ENCODE measurements at regions not wholly inside any gene's neighbourhood (a gene's known extent, or its start where the extent isn't known, plus 50 kb on each side); places are given as distances from the start of the nearest gene placed in this dataset.
"Not testable (repeated sequence)": the region's sequence is repeated elsewhere in the genome, so short reads cannot be mapped to it uniquely, and the experiment has no call there.

- H3K36me3 Mint-ChIP-seq, result peaks cover 12% of the 10 kb centered on the region
- ATAC-seq; H3K4me3 Mint-ChIP-seq; CTCF ChIA-PET; H3K27me3 Mint-ChIP-seq (ENCODE audit: low read depth); DNase-seq (ENCODE audit: low spot score); POLR2A ChIA-PET: not testable (repeated sequence)
- TF ChIP-seq MAX (CRISPR knock-in tag; IDR thresholded peaks at IDR 0.05) (peak; percentile 34; the same call in 1 of the 2 replicates), USF2 (CRISPR knock-in tag; IDR thresholded peaks at IDR 0.05) (0 out of 2 replicates have a peak, but pooled peaks have one; percentile 12)
- peaks cover 31% of the 10 kb centered on the region for H3K4me1 Mint-ChIP-seq
- peak overlapping the region; percentile 87 for H3K27ac Mint-ChIP-seq
- H3K9me3 Mint-ChIP-seq, result peaks cover 22% of the 10 kb centered on the region
Observed at GRCh38 chr2:193142467-193142866, 947.7 kb upstream of the TMEFF2 start.

GRCh38 chr2:193141998-193142397, 947.3 kb upstream of the TMEFF2 start:
- peaks cover 20% of the 10 kb centered on the region for H3K9me3 Mint-ChIP-seq
- ChIA-PET POLR2A (no interaction called here), CTCF (no interaction called here)
- H3K36me3 Mint-ChIP-seq, result peaks cover 12% of the 10 kb centered on the region
- TF ChIP-seq IRF1 (CRISPR knock-in tag; IDR thresholded peaks at IDR 0.05) (no peak), FOXK1 (CRISPR knock-in tag; IDR thresholded peaks at IDR 0.05) (no peak), TP53 (CRISPR knock-in tag; IDR thresholded peaks at IDR 0.05) (no peak), AR (CRISPR knock-in tag; IDR thresholded peaks at IDR 0.05) (no peak), ZNF138 (CRISPR knock-in tag; conservative IDR thresholded peaks at IDR 0.05) (no peak), MAX (CRISPR knock-in tag; IDR thresholded peaks at IDR 0.05) (no peak), EMX1 (CRISPR knock-in tag; IDR thresholded peaks at IDR 0.05) (no peak), USF1 (CRISPR knock-in tag; IDR thresholded peaks at IDR 0.05) (no peak), ZNF423 (CRISPR knock-in tag; IDR thresholded peaks at IDR 0.05) (no peak), SP1 (CRISPR knock-in tag; conservative IDR thresholded peaks at IDR 0.05) (no peak), CDX4 (CRISPR knock-in tag; IDR thresholded peaks at IDR 0.05; ENCODE audit: borderline replicate concordance) (no peak), CTCF (IDR thresholded peaks at IDR 0.05) (no peak), AFF4 (CRISPR knock-in tag; IDR thresholded peaks at IDR 0.05; ENCODE audit: borderline replicate concordance) (no peak), FOXJ3 (CRISPR knock-in tag; IDR thresholded peaks at IDR 0.05; ENCODE audit: borderline replicate concordance) (no peak)
- no peak for DNase-seq (ENCODE audit: low spot score)
- no peak overlapping the region for H3K27ac Mint-ChIP-seq
- peaks cover 31% of the 10 kb centered on the region for H3K4me1 Mint-ChIP-seq
- no peak overlapping the region for H3K4me3 Mint-ChIP-seq
- no peaks in the 10 kb centered on the region for H3K27me3 Mint-ChIP-seq (ENCODE audit: low read depth)
- ATAC-seq, result no peak

GRCh38 chr2:193140895-193141294, 946.2 kb upstream of the TMEFF2 start:
- ATAC-seq; H3K4me3 Mint-ChIP-seq; POLR2A ChIA-PET; CTCF ChIA-PET; DNase-seq (ENCODE audit: low spot score); H3K27me3 Mint-ChIP-seq (ENCODE audit: low read depth): not testable (repeated sequence)
- Mint-ChIP-seq H3K36me3 (peaks cover 12% of the 10 kb centered on the region), H3K9me3 (peaks cover 19% of the 10 kb centered on the region), H3K27ac (peak overlapping the region; percentile 87), H3K4me1 (peaks cover 31% of the 10 kb centered on the region)

All from WTC11 (cell line).